NCI-H146 treated with DMSO at 0.1 percent for 48 hours (cell line): ENCODE measurements at regions not wholly inside any gene's neighbourhood (a gene's known extent, or its start where the extent isn't known, plus 50 kb on each side); places are given as distances from the start of the nearest gene placed in this dataset.
A peak's percentile ranks its signal among the peaks of the same experiment; 100 is the strongest.

ENCODE experiments used
- DNase-seq: peaks from one replicate; lab custom pipeline; 2025; ENCODE audit not compliant: unreplicated experiment; lab: John Stamatoyannopoulos, UW

GRCh38 chr5:89499787-89500186 is 616.8 kb upstream of the MEF2C start:
- no peak for DNase-seq

GRCh38 chr5:89498699-89499098 is 615.7 kb upstream of the MEF2C start:
- DNase-seq = no peak

GRCh38 chr5:89493414-89493813 is 610.4 kb upstream of the MEF2C start:
- no peak for DNase-seq

GRCh38 chr5:89484962-89485361 is 602.0 kb upstream of the MEF2C start:
- DNase-seq = no peak

- no peak for DNase-seq
Observed at GRCh38 chr5:89480406-89481007, 597.5 kb upstream of the MEF2C start.

- no peak for DNase-seq
Observed at GRCh38 chr5:89478851-89479250, 595.9 kb upstream of the MEF2C start.

GRCh38 chr5:89473196-89473595 is 590.2 kb upstream of the MEF2C start:
- no peak for DNase-seq

GRCh38 chr5:89471541-89471940 is 588.6 kb upstream of the MEF2C start:
- no peak for DNase-seq

GRCh38 chr5:89471115-89471514 is 588.1 kb upstream of the MEF2C start:
- no peak for DNase-seq

- DNase-seq = no peak
Observed at GRCh38 chr5:89470658-89471057, 587.7 kb upstream of the MEF2C start.

GRCh38 chr5:89458332-89458656 is 575.3 kb upstream of the MEF2C start:
- DNase-seq = no peak

GRCh38 chr5:89457411-89458331 is 574.7 kb upstream of the MEF2C start:
- DNase-seq = no peak

GRCh38 chr5:89452081-89452480 is 569.1 kb upstream of the MEF2C start:
- DNase-seq = no peak

- DNase-seq = no peak
Observed at GRCh38 chr5:89451263-89451662, 568.3 kb upstream of the MEF2C start.

- peak; percentile 37 for DNase-seq
Observed at GRCh38 chr5:89450149-89450538, 567.2 kb upstream of the MEF2C start.

GRCh38 chr5:89449392-89450148 is 566.6 kb upstream of the MEF2C start:
- peak; percentile 47 for DNase-seq

GRCh38 chr5:89447027-89447426 is 564.0 kb upstream of the MEF2C start:
- DNase-seq = no peak

- DNase-seq = no peak
Observed at GRCh38 chr5:89445106-89445745, 562.2 kb upstream of the MEF2C start.

- no peak for DNase-seq
Observed at GRCh38 chr5:89444088-89444487, 561.1 kb upstream of the MEF2C start.

- no peak for DNase-seq
Observed at GRCh38 chr5:89443508-89443907, 560.5 kb upstream of the MEF2C start.

- no peak for DNase-seq
Observed at GRCh38 chr5:89441965-89442364, 559.0 kb upstream of the MEF2C start.
